KG1 (cell line): ENCODE measurements at regions not wholly inside any gene's neighbourhood (a gene's known extent, or its start where the extent isn't known, plus 50 kb on each side); places are given as distances from the start of the nearest gene placed in this dataset.
"Not testable (repeated sequence)": the region's sequence is repeated elsewhere in the genome, so short reads cannot be mapped to it uniquely, and the experiment has no call there.

Experiments used
- DNase-seq: peaks from one replicate; lab custom pipeline; 2025; lab: John Stamatoyannopoulos, UW

GRCh38 chr1:8169364-8170058 is 143.4 kb upstream of the ERRFI1 start:
- no peak for DNase-seq

GRCh38 chr1:8167936-8168335 is 141.8 kb upstream of the ERRFI1 start:
- DNase-seq, result no peak

DNA sequence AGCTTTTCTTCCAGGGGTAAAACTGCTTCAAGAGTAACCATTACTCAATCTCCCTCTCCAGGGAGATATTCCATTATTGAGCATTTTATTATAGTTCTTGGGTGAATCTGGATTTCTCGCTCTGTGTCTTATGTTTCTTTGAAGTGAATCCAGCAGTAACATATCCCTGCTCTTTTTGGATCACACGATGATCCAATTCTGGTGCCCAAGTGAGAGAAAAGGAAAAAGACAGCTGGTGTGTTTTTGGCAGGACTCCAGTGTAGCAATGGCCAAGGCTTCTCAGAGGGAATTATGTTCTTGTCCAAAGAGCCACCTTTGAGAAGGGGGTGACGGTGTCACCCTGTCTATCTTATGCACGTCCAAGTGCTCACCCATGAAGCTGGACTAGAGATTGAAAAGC is 140.3 kb upstream of the ERRFI1 start:
- DNase-seq, result no peak

DNA sequence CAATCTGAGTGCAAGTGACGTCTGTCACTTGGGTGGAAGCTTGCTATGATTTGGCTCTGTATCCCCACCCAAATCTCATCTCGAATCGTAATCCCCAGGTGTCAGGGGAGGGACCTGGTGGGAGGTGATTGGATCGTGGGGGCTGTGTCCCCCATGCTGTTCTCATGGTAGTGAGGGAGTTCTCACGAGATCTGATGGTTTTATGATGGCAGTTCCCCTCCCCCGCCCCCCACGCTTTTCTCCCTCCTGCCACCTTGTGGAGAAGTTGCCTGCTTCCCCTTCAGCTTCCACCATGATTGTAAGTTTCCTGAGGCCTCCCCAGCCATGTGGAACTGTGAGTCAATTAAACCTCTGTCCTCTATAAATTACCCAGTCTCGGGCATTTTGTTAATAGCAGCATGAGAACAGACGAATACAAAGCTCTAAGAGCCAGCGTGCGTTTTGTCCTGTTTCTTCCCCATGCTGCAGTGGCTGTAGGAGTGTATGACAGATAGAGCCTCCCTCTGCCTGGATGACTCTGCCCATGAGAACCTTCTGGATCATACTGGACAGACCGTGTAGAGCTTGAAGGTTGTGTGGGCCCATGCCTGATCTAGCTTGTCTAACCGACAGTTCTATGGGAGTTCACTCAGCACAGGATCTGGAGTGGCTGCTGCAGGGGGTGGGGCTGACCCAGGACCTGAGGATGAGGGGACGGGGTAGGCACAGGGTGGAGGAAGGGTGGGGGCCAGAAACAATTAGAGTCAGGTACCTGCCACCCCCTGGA is 139.7 kb upstream of the ERRFI1 start:
- DNase-seq, result no peak

DNA sequence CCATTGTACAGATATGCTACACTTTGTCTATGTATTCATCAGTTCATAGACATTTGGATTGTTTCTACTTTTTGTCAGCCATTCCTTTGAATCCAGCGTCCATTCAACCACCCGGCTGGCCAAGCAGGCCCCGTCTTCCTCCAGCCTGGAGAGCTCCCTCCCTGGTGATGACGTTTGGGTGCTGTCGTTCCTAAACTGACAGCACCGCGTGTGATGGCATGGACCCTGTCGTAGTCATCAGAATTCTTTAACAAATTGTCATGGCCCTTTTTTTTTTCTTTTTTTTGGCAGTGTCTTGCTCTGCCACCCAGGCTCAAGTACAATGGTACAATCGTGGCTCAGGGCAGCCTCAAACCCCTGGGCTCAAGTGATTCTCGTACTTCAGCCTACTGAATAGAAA is 138.6 kb upstream of the ERRFI1 start:
- no peak for DNase-seq

- no peak for DNase-seq
These were observed 136.9 kb upstream of the ERRFI1 start for GRCh38 chr1:8163039-8163438.

DNA sequence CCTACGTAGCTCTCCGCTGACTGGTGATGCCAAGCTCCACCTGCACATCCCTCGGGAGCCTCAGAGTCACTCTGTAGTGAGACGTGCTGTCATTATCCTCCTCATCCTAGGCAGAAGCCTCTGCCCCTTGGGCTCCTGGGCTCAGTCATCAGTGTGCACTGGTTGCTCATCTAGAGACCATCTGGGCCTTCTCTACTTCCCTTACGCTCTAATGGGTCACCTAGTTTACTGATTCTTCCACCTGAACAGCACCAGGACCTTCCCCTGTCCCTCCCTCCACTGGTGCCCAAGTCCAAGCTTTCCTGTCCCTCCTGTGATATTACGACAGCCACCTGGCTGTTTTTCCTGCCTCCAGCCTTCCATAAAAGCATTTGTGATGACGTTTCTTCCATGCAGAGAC is 136.1 kb upstream of the ERRFI1 start:
- DNase-seq, result no peak

DNA sequence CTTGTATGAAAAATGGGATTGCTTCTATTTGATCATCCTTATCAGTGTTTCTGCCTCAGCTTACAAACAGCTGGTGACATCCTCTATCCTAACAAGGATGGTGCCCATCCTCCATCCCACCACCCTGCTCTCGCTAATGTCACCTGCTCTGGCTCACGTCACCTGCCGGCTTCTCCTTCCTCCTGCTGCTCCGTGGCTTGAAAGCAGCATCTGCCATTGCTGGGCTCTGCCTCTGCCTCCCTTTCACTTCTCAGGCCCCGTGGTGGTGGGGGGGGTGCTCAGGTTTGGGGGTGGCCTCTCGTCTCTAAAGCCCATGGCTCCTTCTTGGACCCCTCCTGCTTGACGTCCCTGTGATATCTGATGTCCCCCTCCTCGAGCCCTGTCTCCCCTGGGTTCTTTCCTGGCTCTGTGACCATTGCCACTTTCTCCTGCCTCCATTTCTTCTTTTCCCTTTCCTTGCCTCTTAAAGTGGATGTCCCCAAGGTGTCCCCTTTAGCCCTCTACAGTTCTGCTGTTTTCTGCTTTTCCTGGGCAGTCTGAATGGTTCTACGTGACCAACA is 135.5 kb upstream of the ERRFI1 start:
- no peak for DNase-seq

DNA sequence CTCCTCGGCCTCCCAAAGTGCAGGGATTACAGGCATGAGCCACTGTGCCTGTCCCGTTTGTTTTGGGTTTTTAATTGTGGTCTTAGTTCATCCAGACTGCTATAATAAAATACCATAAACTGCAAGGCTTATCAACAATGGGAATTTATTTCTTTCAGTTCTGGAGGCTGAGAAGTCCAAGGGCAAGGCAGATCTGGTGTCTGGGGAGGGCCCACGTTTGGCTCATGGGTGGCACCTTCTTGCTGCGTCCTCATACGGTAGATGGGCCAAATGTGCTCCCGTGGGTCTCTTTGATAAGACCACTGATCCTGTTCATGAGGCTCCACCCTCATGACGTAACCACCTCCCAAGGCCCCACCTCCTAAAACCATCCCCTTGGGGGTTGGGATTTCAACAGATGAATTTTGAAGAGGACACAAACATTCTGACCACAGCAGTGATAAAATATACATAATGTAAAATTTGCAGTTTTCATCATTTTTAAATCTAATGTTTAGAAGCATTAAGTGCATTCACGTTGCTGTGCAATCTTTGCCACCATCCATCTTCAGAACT is 133.4 kb upstream of the ERRFI1 start:
- DNase-seq, result no peak

DNA sequence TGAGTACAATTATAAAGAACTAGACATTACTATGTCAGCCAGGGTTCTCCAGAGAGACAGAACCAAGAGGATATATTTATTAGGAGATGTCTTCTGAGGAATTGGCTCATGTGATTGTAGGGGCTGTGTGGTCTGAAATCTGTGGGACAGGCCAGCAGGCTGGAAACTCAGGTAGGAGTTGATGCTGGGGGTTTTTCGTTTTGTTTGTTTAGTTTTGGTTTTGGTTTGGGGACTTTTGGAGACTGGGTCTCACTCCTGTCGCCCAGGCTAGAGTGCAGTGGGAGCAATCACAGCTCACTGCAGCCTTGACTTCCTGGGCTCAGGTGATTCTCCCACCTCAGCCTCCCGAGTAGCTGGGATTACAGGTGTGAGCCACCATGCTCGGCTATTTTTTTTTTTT is 132.9 kb upstream of the ERRFI1 start:
- no peak for DNase-seq

GRCh38 chr1:8157765-8158164 is 131.7 kb upstream of the ERRFI1 start:
- DNase-seq, result no peak

DNA sequence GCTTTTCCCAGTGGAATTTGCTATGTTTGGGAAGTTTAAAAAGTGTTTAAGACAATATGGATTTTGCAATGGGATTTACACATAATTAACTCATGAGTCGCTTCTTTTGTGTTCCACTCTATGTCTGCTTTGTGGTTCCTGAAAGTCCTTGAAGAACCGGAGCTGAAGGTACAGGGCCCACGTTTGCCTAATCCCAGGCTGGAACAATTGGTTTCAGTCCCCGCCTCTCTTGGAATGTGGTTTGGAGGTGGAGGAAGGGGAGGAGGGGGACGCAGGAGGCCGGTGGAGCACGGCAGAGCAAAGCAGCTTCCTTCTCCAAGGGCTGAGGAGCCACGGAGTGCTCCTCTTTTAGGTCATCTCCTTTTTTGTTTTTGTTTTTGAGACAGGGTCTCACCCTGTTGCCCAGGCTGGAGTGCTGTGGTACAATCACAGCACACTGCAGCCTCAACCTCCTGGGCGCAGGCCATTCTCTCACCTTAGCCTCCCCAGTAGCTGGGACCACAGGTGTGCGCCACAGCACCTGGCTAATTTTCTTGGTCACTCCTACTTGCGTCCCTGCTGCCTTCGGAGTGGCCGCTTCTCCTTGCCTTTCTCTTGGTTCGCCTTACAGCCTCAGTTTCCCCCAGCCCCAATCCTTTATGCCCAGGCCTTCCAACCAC is 129.5 kb upstream of the ERRFI1 start:
- no peak for DNase-seq

DNA sequence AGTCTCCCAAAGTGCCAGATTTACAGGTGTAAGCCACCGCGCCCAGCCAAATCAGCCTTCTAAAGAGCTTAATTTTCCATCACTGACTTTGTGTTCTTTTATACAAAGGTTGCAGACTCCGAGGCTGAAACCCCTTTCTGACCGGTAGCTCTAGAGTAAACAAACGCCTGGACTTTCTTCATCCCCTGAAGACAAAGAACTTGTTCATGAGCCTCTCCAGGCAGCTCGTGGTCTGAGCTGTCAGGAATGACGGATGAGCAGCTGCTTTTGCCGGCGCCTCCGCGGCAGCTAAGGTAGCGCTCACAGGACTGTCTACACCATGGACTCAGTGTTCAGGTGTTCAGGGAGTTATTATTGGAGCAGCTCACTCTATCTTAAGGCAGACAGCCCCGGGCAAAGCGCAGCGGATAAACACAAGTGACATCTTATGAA is 128.5 kb upstream of the ERRFI1 start:
- no peak for DNase-seq

GRCh38 chr1:8153961-8154360 is 127.9 kb upstream of the ERRFI1 start:
- no peak for DNase-seq

DNA sequence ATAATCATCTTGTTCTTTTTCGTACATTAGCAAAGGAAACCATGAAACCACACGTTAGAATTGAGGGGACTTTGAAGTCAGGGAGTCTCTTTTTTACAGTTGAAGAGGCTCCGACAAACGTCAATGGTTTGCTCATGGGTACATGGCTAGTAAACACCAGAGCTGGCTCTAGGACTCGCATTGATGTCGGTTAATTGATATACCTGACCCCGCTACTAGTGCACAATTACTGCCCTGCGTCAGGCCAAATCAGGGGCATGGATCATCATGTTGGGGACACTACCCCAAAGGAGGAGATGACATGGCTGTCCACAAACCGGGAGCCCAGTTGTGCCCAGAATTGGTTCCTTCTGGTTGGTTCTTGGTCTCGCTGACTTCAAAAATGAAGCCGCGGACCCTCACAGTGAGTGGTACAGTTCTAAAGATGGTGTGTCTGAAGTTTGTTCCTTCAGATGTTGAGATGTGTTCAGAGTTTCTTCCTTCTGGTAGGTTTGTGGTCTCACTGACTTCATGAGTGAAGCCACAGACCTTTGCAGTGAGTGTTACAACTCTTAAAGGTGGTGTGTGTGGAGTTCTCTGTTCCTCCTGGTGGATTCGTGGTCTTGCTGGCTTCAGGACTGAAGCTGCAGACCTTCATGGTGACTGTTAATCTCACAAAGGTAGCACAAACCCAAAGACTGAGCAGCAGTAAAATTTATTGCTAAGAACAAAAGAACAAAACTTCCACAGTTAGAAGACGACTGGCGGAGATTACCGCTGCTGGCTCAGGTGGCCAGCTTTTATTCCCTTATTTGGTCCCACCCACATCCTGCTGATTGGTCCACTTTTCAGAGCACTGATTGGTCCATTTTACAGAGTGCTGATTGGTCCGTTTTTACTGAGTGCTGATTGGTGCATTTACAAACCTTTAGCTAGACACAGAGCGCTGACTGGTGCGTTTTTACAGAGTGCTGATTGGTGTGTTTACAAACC is 126.9 kb upstream of the ERRFI1 start:
- DNase-seq, result no peak

DNA sequence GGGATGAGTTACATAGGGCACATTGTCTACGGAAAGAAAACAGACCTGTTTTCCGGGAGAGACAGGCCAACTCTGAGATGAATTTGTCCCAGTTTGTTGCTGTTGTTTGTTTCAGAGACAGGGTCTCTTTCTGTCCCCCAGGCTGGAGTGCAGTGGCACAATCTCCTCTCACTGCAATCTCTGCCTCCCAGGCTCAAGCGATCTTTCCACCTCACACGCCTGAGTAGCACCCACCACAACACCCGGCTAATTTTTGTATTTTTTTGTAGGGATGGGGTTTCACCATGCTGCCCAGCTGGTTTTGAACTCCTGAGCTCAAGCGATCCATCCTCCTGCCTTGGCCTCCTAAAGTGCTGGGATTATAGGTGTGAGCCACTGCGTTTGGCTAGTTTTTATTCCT is 125.5 kb upstream of the ERRFI1 start:
- DNase-seq, result no peak

- not testable (repeated sequence) for DNase-seq
These were observed 123.6 kb upstream of the ERRFI1 start for GRCh38 chr1:8149756-8150155.

DNA sequence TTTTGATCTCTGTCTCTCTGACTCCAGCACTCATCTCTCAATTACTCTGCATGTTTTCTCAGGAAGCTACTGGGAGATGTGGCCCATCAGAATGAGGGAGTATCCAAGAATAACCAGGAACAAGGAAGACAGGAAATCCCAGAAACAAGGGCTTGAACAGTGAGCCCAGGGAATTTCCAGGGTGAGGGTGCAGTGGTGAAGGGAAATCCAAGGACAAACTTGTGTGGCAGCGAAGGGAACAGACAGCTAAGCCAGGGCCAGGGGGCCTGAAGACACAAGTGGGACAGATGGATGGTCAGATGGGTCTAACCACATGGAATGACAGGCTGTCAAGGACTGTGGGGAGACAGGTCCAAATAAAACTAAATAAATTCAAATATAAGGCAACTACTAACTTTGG is 121.8 kb upstream of the ERRFI1 start:
- DNase-seq, result no peak

DNA sequence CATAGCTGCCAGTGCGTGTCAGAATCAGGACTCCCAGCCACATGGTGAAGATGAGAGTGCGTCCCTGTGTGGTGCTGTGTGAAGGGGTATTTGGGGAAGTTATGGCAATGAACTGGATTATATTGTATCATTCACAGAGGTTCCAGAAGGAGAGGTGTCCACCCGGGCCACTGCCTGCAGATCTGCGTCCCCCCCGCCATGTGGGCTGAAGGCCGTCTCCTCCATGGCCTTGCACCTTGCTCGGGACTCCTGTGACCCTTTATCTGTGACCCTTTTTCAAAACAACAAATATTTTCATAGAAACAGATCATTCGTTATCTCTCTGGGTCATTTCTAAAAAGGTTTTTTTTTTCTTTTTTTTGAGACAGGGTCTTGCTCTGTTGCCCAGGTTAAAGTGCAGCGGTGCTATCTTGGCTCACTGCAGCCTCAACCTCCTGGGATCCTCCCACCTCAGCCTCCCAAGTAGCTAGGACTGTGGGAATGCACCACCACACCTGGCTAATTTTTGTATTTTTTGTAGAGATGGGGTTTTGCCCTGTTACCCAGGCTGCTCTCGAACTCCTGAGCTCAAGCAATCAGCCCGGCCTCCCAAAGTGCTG is 120.2 kb upstream of the ERRFI1 start:
- DNase-seq, result no peak

- DNase-seq, result no peak
These were observed 119.6 kb upstream of the ERRFI1 start for GRCh38 chr1:8145545-8146202.
